Right lobe of liver (tissue), 6 donors: ENCODE measurements at regions not wholly inside any gene's neighbourhood (a gene's known extent, or its start where the extent isn't known, plus 50 kb on each side); places are given as distances from the start of the nearest gene placed in this dataset.

Source experiments
- ATAC-seq, 4 donors: fragments of 200-7000 bp; cut with Tn5 transposase; one replicate each; pipeline ENCODE4 v1.9.1; 2020; ENCODE audit warnings: mild to moderate bottlenecking in 4 of 4, moderate library complexity in 4 of 4
- DNase-seq, 3 donors: peaks; one replicate each; pipeline ENCODE4 v3.0.0-alpha.2; 2020
- H3K27ac ChIP-seq, 3 donors: fragments of 200-600 bp; one replicate each; pipeline ENCODE4 v1.8.0; 2022
- H3K27me3 ChIP-seq, 2 donors: fragments of 200-600 bp; one replicate each; pipeline ENCODE4 v1.8.0; 2022
- H3K36me3 ChIP-seq, 4 donors: fragments of 200-600 bp; sonication (generic) in 1 of 4; one replicate each; pipeline versions ENCODE4 v1.5.1 to v1.8.0; 2017 to 2022; ENCODE audit warnings: control low read depth in 1 of 4
- H3K4me1 ChIP-seq, 4 donors: fragments of 200-600 bp; sonication (generic) in 1 of 4; one replicate each; pipeline versions ENCODE4 v1.5.1 to v1.8.0; 2017 to 2022; ENCODE audit warnings: control low read depth in 1 of 4
- H3K4me3 ChIP-seq, 3 donors: fragments of 200-600 bp; one replicate each; pipeline ENCODE4 v1.8.0; 2022
- H3K9me3 ChIP-seq, 4 donors: fragments of 200-600 bp; sonication (generic) in 1 of 4; one replicate each; pipeline versions ENCODE4 v1.5.1 to v1.8.0; 2017 to 2022; ENCODE audit warnings: control low read depth in 1 of 4
- CTCF ChIP-seq, 4 donors: fragments of 200-600 bp in 3 of 4; fragments of 450-650 bp in 1 of 4; IDR thresholded peaks; one replicate each; pipeline versions ENCODE4 v1.5.1 to v1.8.0; 2016 to 2022; ENCODE audit warnings: antibody characterized with exemption in 4 of 4, mild to moderate bottlenecking in 2 of 4
- POLR2A ChIP-seq: fragments of 450-650 bp; IDR thresholded peaks from one replicate; pipeline ENCODE4 v1.6.1; 2017; ENCODE audit warnings: antibody characterized with exemption, mild to moderate bottlenecking
- WGBS: methylation state at CpG from one replicate; pipeline ENCODE4 v1.1.6; 2018; ENCODE audit warnings: low coverage, low lambda C conversion rate; ENCODE audit not compliant: insufficient coverage; ENCODE audit errors: missing lambda C conversion rate; 5-methylcytosine and 5-hydroxymethylcytosine counted together
- intact Hi-C, 2 donors: fragments of 100-400 bp; cut with DNase I; formaldehyde crosslinking; loops; one replicate each; pipeline versions ENCODE4 v1.11.2 to v1.14.1; 2022
- small RNA-seq, 2 experiments: library from RNA; depleted of rRNA; stranded (forward); fragments of <200 nt; gene quantifications; one replicate each; pipeline ENCODE3, GENCODE V24; 2016
- donor health status: DM: no; HTN: yes; CAD: no.
- donor health status: DM: no; HTN: no; CAD: no.
- donor health status: DM: no; HTN: no; CAD: no.
- donor health status: DM: no; HTN: yes; CAD: no.
- donor health status: DM: no; HTN: yes; CAD: no.

DNA sequence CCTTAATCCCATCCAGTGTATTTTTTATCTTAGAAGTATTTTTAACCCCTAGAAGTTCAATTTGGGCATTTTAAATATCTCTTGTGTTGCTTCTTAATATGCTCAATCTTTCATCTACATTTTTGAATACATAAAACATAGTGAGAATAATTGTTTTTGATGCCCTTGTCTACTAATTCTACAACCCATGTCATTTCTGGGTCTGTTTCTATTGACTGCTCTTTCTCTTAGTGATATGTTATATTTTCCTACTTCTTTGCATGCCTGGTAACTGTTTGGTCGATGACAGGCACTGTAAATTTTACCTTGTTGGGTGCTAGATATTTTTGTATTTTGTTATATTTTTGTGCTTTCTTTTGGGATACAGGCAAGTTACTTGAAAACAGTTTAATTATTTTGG, 56.3 kb downstream of the CYTL1 start:
- intact Hi-C loops, result no loop called here
- TF ChIP-seq CTCF (IDR thresholded peaks at IDR 0.05) (no peak), POLR2A (no peak)
- DNase-seq (no peak), ATAC-seq (no peak)
- H3K9me3 ChIP-seq, result peaks cover 0 to 14% (median 4%) of the 10 kb centered on the region in 4 donors
- no peak overlapping the region for H3K4me3 ChIP-seq
- H3K36me3 ChIP-seq, result no peaks in the 10 kb centered on the region
- WGBS, result 32% methylated on average over 1 of the region's 1 CpG
- H3K27ac ChIP-seq, result no peak overlapping the region
- no peaks in the 10 kb centered on the region for H3K27me3 ChIP-seq
- H3K4me1 ChIP-seq, result no peaks in the 10 kb centered on the region

Small RNAs in the stretch of these regions (small RNA-seq; reads per million reads assigned to genes)
- gene RN7SKP113, result 0 reads per million in 2 experiments
